ENCODE measurements at regions not wholly inside any gene's neighbourhood (a gene's known extent, or its start where the extent isn't known, plus 50 kb on each side); places are given as distances from the start of the nearest gene placed in this dataset.

- H3K4me1 ChIP-seq: peaks cover 0 to 6% of the 10 kb centered on the region in 2 donors
- no peaks in the 10 kb centered on the region for H3K9me3 ChIP-seq
- H3K4me3 ChIP-seq (replicated peaks in 1 of 3): no peak overlapping the region
- H3K27ac ChIP-seq: no peak overlapping the region
- intact Hi-C loops (cut with DNase I): no loop called here
- no peaks in the 10 kb centered on the region for H3K36me3 ChIP-seq
- 92 to 95% methylated on average over 4 of the region's 4 CpGs for WGBS, 2 donors
- no peak for DNase-seq
- TF ChIP-seq, protein P1, sequence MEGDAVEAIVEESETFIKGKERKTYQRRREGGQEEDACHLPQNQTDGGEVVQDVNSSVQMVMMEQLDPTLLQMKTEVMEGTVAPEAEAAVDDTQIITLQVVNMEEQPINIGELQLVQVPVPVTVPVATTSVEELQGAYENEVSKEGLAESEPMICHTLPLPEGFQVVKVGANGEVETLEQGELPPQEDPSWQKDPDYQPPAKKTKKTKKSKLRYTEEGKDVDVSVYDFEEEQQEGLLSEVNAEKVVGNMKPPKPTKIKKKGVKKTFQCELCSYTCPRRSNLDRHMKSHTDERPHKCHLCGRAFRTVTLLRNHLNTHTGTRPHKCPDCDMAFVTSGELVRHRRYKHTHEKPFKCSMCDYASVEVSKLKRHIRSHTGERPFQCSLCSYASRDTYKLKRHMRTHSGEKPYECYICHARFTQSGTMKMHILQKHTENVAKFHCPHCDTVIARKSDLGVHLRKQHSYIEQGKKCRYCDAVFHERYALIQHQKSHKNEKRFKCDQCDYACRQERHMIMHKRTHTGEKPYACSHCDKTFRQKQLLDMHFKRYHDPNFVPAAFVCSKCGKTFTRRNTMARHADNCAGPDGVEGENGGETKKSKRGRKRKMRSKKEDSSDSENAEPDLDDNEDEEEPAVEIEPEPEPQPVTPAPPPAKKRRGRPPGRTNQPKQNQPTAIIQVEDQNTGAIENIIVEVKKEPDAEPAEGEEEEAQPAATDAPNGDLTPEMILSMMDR (IDR thresholded peaks at IDR 0.05): no peak
- no peak for TF ChIP-seq POLR2A (IDR thresholded peaks at IDR 0.05)
- no peaks in the 10 kb centered on the region for H3K27me3 ChIP-seq
Measured at GRCh38 chr18:10124557-10124956, 210.7 kb downstream of the VAPA start.

DNA sequence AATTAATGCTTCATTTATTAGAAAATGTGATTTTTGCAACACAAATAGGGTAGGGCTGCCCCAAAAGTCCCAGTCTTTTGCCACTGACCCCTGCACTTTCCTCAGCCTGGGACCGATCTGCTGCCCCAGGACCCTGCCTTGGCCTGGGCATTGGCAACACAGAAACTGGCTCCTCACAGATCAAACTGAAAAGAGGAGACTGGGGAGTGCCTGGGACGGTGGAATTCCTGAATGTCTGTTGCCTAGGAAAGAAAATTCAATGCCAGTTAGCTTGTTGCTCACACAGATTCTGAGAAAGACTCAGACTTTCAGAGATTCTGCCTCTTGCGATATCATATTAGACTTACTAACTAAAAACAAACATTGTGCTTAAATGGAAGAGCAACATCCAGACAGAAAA, 211.2 kb downstream of the VAPA start:
- Histone ChIP-seq H3K4me3 (replicated peaks in 1 of 3) (no peak overlapping the region), H3K36me3 (no peaks in the 10 kb centered on the region), H3K27ac (no peak overlapping the region), H3K9me3 (no peaks in the 10 kb centered on the region), H3K4me1 (peaks cover 0 to 6% of the 10 kb centered on the region in 2 donors), H3K27me3 (no peaks in the 10 kb centered on the region)
- TF ChIP-seq, protein P1 (IDR thresholded peaks at IDR 0.05): no peak
- no peak for TF ChIP-seq POLR2A (IDR thresholded peaks at IDR 0.05)
- WGBS, 2 donors: 90% methylated on average over 3 of the region's 3 CpGs
- intact Hi-C loops (cut with DNase I): no loop called here
- DNase-seq: no peak

- Histone ChIP-seq H3K27me3 (no peaks in the 10 kb centered on the region), H3K36me3 (no peaks in the 10 kb centered on the region), H3K9me3 (no peaks in the 10 kb centered on the region), H3K4me3 (replicated peaks in 1 of 3) (no peak overlapping the region), H3K27ac (no peak overlapping the region), H3K4me1 (peaks cover 6 to 10% of the 10 kb centered on the region in 2 donors)
- 59 to 79% methylated on average over 5 of the region's 5 CpGs for WGBS, 2 donors
- no peak for TF ChIP-seq POLR2A (IDR thresholded peaks at IDR 0.05)
- TF ChIP-seq, protein P1 (IDR thresholded peaks at IDR 0.05): no peak
- DNase-seq: no peak
- intact Hi-C loops (cut with DNase I): no loop called here
Measured at GRCh38 chr18:10127729-10128128, 213.9 kb downstream of the VAPA start.

DNA sequence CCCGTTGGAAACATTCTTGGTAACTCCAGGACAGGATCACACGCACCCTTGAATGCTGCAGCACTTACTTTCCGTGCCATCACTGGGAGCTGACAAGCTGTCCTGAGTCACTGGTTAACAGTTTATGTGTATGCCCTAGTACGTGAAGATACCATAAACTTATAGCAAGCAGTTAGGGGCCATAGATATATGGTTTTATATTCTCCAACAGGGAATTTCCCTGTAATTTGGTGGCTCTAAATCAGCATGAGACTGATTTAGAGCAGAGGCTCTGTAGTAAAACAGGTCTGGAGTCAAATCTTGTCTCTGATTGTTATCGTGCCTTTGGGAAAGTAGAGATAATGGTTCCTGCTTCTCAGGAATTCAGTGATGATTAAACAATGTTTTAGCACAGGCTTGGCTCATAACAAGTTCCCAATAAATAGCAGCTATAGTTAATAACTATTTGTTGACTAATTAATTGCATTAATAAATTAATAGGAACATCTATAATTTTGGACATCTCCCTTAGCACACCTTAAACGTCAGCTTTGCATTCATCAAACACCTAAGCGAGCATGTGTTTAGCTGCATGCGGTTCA, 215.2 kb downstream of the VAPA start:
- TF ChIP-seq, protein P1 (IDR thresholded peaks at IDR 0.05): no peak
- no peak for TF ChIP-seq POLR2A (IDR thresholded peaks at IDR 0.05)
- no peaks in the 10 kb centered on the region for H3K9me3 ChIP-seq
- DNase-seq: no peak
- H3K27me3 ChIP-seq: no peaks in the 10 kb centered on the region
- 89 to 93% methylated on average over 8 of the region's 8 CpGs for WGBS, 2 donors
- peaks cover 6 to 10% of the 10 kb centered on the region in 2 donors for H3K4me1 ChIP-seq
- no peaks in the 10 kb centered on the region for H3K36me3 ChIP-seq
- no peak overlapping the region for H3K27ac ChIP-seq
- H3K4me3 ChIP-seq (replicated peaks in 1 of 3): no peak overlapping the region
- intact Hi-C loops (cut with DNase I): no loop called here

- Histone ChIP-seq H3K4me1 (peaks cover 6 to 10% of the 10 kb centered on the region in 2 donors), H3K4me3 (replicated peaks in 1 of 3) (no peak overlapping the region), H3K27me3 (no peaks in the 10 kb centered on the region), H3K27ac (no peak overlapping the region), H3K36me3 (no peaks in the 10 kb centered on the region), H3K9me3 (no peaks in the 10 kb centered on the region)
- 89 to 97% methylated on average over 3 of the region's 3 CpGs for WGBS, 2 donors
- TF ChIP-seq POLR2A (IDR thresholded peaks at IDR 0.05): no peak
- TF ChIP-seq, protein P1 (IDR thresholded peaks at IDR 0.05): no peak
- no peak for DNase-seq
- intact Hi-C loops (cut with DNase I): no loop called here
Measured at GRCh38 chr18:10130606-10131005, 216.8 kb downstream of the VAPA start.
